ENCODE measurements at regions not wholly inside any gene's neighbourhood (a gene's known extent, or its start where the extent isn't known, plus 50 kb on each side); places are given as distances from the start of the nearest gene placed in this dataset.

DNA sequence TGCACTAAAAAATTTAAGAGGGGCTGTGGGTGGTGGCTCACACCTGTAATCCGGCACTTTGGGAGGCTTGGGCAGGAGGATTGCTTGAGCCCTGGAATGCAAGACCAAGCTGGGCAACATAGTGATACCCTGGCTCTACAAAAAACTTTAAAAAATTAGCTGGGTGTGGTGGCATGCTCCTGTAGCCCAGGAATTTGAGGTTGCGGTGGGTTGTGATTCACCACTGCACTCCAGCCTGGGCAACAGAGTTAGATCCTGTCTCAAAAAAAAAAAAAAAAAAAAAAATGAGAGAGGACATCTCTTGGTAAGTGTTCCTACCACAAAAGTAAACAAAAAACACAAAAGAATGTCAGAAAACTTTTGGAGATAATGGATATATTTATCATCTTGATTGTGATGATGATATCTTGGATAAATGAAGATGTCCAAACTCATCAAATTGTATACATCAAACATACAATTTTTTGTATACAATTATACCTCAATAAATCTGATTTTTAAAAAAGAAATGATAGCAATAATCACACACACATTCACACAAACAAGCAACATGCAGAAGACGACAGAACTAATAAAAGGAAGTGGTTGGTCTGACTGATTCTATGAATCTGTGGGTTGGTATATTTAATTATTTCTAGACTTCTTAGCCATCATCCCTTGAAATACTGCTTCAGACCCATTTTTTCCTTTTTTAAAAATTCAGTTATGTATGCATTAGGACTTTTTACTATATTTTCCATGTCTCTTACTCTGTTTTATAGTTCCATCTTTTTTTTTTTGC lies 465.9 kb downstream of the PLA2G4A start:
- TF ChIP-seq, protein P1, sequence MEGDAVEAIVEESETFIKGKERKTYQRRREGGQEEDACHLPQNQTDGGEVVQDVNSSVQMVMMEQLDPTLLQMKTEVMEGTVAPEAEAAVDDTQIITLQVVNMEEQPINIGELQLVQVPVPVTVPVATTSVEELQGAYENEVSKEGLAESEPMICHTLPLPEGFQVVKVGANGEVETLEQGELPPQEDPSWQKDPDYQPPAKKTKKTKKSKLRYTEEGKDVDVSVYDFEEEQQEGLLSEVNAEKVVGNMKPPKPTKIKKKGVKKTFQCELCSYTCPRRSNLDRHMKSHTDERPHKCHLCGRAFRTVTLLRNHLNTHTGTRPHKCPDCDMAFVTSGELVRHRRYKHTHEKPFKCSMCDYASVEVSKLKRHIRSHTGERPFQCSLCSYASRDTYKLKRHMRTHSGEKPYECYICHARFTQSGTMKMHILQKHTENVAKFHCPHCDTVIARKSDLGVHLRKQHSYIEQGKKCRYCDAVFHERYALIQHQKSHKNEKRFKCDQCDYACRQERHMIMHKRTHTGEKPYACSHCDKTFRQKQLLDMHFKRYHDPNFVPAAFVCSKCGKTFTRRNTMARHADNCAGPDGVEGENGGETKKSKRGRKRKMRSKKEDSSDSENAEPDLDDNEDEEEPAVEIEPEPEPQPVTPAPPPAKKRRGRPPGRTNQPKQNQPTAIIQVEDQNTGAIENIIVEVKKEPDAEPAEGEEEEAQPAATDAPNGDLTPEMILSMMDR (IDR thresholded peaks at IDR 0.05), result no peak
- TF ChIP-seq POLR2A (IDR thresholded peaks at IDR 0.05; ENCODE audit: low read length) (no peak), RAD21 (conservative IDR thresholded peaks at IDR 0.05 in 1 of 2, IDR thresholded peaks at IDR 0.05 in 1 of 2) (no peak), MYC (IDR thresholded peaks at IDR 0.05; ENCODE audit: borderline replicate concordance, low read length) (no peak), EHF (CRISPR knock-in tag; IDR thresholded peaks at IDR 0.05) (no peak), HDAC2 (IDR thresholded peaks at IDR 0.05) (no peak)
- TF ChIP-seq, protein P2, sequence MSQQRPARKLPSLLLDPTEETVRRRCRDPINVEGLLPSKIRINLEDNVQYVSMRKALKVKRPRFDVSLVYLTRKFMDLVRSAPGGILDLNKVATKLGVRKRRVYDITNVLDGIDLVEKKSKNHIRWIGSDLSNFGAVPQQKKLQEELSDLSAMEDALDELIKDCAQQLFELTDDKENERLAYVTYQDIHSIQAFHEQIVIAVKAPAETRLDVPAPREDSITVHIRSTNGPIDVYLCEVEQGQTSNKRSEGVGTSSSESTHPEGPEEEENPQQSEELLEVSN (IDR thresholded peaks at IDR 0.05; ENCODE audit: borderline replicate concordance, low read depth), result no peak
- TF ChIP-seq, protein P3, sequence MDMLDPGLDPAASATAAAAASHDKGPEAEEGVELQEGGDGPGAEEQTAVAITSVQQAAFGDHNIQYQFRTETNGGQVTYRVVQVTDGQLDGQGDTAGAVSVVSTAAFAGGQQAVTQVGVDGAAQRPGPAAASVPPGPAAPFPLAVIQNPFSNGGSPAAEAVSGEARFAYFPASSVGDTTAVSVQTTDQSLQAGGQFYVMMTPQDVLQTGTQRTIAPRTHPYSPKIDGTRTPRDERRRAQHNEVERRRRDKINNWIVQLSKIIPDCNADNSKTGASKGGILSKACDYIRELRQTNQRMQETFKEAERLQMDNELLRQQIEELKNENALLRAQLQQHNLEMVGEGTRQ (IDR thresholded peaks at IDR 0.05), result no peak

All from A549 (cell line).